ENCODE measurements at regions not wholly inside any gene's neighbourhood (a gene's known extent, or its start where the extent isn't known, plus 50 kb on each side); places are given as distances from the start of the nearest gene placed in this dataset.
"Not testable (repeated sequence)": the region's sequence is repeated elsewhere in the genome, so short reads cannot be mapped to it uniquely, and the experiment has no call there.

DNA sequence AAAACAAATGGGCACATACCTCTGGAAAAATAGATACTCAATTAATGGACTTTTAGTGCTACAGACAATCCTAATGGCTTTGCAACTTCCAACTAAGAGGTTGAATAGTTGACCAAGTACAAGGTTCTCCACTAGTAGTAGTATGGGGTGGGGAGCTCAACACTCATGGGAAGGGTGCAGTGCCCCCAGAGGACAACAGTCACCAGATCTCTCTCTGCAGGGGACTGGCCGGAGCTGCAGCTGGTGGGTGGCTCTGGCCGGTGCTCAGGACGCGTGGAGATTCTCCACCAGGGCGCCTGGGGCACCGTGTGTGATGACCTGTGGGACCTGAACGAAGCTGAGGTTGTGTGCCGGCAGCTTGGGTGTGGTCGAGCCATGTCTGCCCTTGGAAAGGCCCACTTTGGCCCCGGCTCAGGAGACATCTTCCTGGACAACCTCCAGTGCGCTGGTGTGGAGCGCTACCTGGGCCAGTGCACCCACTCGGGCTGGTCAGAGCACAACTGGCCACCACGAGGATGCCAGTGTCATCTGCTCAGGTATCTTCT lies 68.1 kb downstream of the CUZD1 start:
- no peaks in the 10 kb centered on the region for H3K79me2 ChIP-seq (ENCODE audit: insufficient read depth, low read length)
- H3K9me3 ChIP-seq (replicated peaks in 1 of 2; ENCODE audit: control insufficient read depth in 1 of 2, insufficient read depth in 1 of 2, low read length in 2 of 2), result peaks cover 0 to 4% of the 10 kb centered on the region in 2 donors
- TF ChIP-seq, protein P1, sequence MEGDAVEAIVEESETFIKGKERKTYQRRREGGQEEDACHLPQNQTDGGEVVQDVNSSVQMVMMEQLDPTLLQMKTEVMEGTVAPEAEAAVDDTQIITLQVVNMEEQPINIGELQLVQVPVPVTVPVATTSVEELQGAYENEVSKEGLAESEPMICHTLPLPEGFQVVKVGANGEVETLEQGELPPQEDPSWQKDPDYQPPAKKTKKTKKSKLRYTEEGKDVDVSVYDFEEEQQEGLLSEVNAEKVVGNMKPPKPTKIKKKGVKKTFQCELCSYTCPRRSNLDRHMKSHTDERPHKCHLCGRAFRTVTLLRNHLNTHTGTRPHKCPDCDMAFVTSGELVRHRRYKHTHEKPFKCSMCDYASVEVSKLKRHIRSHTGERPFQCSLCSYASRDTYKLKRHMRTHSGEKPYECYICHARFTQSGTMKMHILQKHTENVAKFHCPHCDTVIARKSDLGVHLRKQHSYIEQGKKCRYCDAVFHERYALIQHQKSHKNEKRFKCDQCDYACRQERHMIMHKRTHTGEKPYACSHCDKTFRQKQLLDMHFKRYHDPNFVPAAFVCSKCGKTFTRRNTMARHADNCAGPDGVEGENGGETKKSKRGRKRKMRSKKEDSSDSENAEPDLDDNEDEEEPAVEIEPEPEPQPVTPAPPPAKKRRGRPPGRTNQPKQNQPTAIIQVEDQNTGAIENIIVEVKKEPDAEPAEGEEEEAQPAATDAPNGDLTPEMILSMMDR (IDR thresholded peaks at IDR 0.05), result no peak
- Mint-ChIP-seq H3K4me1 (no peaks in the 10 kb centered on the region), H3K9me3 (peaks cover 0 to 3% (median 0%) of the 10 kb centered on the region in 7 donors), H3K4me3 (no peak overlapping the region), H3K36me3 (no peaks in the 10 kb centered on the region), H3K27ac (no peak overlapping the region), H3K27me3 (ENCODE audit: low read depth in 3 of 3) (peaks cover 0 to 2% (median 0%) of the 10 kb centered on the region in 3 donors)
- no peak overlapping the region for H3K4me2 ChIP-seq (replicated peaks; ENCODE audit: extremely low read depth, low read length, poor library complexity, severe bottlenecking)
- no peak overlapping the region for H2AFZ ChIP-seq (ENCODE audit: insufficient read depth, low read depth, low read length, poor library complexity, severe bottlenecking)
- H3K4me1 ChIP-seq (ENCODE audit: control insufficient read depth in 1 of 2, insufficient read depth in 2 of 2, low read length in 2 of 2), result no peaks in the 10 kb centered on the region
- intact Hi-C loops (cut with micrococcal nuclease), result no loop called here
- WGBS (ENCODE audit: insufficient coverage), result 86% methylated on average over 14 of the region's 14 CpGs
- no peaks in the 10 kb centered on the region for H4K20me1 ChIP-seq (ENCODE audit: insufficient read depth, low read length)
- H3K4me3 ChIP-seq (replicated peaks in 1 of 3; ENCODE audit: low read depth in 2 of 3, low read length in 3 of 3), result no peak overlapping the region
- no peak for DNase-seq
- H3K36me3 ChIP-seq (replicated peaks in 1 of 2; ENCODE audit: control insufficient read depth in 1 of 2, insufficient read depth in 2 of 2, low read length in 2 of 2), result no peaks in the 10 kb centered on the region
- H3K27ac ChIP-seq (ENCODE audit: low read depth in 1 of 2, low read length in 2 of 2), result no peak overlapping the region
- H3K9ac ChIP-seq (ENCODE audit: insufficient read depth, low read length, poor library complexity, severe bottlenecking), result no peak overlapping the region
- H3K27me3 ChIP-seq (ENCODE audit: control insufficient read depth in 2 of 2, insufficient read depth in 2 of 2, low read length in 2 of 2), result no peaks in the 10 kb centered on the region

GRCh38 chr10:122774231-122774630 lies 71.4 kb downstream of the CUZD1 start:
- Histone ChIP-seq H3K9ac (ENCODE audit: insufficient read depth, low read length, poor library complexity, severe bottlenecking) (no peak overlapping the region), H2AFZ (ENCODE audit: insufficient read depth, low read depth, low read length, poor library complexity, severe bottlenecking) (no peak overlapping the region), H3K4me2 (replicated peaks; ENCODE audit: extremely low read depth, low read length, poor library complexity, severe bottlenecking) (no peak overlapping the region), H3K4me1 (ENCODE audit: control insufficient read depth in 1 of 2, insufficient read depth in 2 of 2, low read length in 2 of 2) (no peaks in the 10 kb centered on the region), H3K36me3 (replicated peaks in 1 of 2; ENCODE audit: control insufficient read depth in 1 of 2, insufficient read depth in 2 of 2, low read length in 2 of 2) (no peaks in the 10 kb centered on the region), H3K4me3 (replicated peaks in 1 of 3; ENCODE audit: low read depth in 2 of 3, low read length in 3 of 3) (no peak overlapping the region), H3K27me3 (ENCODE audit: control insufficient read depth in 2 of 2, insufficient read depth in 2 of 2, low read length in 2 of 2) (no peaks in the 10 kb centered on the region), H3K27ac (ENCODE audit: low read depth in 1 of 2, low read length in 2 of 2) (no peak overlapping the region), H4K20me1 (ENCODE audit: insufficient read depth, low read length) (no peaks in the 10 kb centered on the region), H3K79me2 (ENCODE audit: insufficient read depth, low read length) (no peaks in the 10 kb centered on the region), H3K9me3 (replicated peaks in 1 of 2; ENCODE audit: control insufficient read depth in 1 of 2, insufficient read depth in 1 of 2, low read length in 2 of 2) (no peaks in the 10 kb centered on the region)
- Mint-ChIP-seq H3K4me3 (no peak overlapping the region), H3K27me3 (ENCODE audit: low read depth in 3 of 3) (peaks cover 0 to 2% (median 0%) of the 10 kb centered on the region in 3 donors), H3K9me3 (peaks cover 0 to 3% (median 0%) of the 10 kb centered on the region in 7 donors), H3K27ac (no peak overlapping the region), H3K4me1 (no peaks in the 10 kb centered on the region), H3K36me3 (no peaks in the 10 kb centered on the region)
- TF ChIP-seq, protein P1 (IDR thresholded peaks at IDR 0.05), result no peak
- intact Hi-C loops (cut with micrococcal nuclease), result no loop called here
- 63% methylated on average over 1 of the region's 2 CpGs for WGBS (ENCODE audit: insufficient coverage)
- DNase-seq, result no peak

DNA sequence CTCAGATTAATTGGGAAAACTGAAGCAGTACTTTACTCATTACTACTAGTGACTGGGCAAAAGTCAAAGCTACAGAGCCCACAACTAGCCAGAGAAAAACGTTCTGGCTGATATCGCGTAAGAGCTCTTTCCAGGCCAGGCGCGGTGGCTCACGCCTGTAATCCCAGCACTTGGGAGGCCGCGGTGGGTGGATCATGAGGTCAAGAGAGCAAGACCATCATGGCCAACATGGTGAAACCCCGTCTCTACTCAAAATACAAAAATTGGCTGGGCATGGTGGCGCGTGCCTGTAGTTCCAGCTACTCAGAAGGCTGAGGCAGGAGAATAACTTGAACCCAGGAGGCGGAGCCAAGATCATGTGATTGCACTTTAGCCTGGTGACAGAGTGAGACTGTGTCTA lies 71.8 kb upstream of the C10orf120 start:
- H2AFZ ChIP-seq (ENCODE audit: insufficient read depth, low read depth, low read length, poor library complexity, severe bottlenecking); H3K4me1 ChIP-seq (ENCODE audit: control insufficient read depth in 1 of 2, insufficient read depth in 2 of 2, low read length in 2 of 2); H3K4me3 ChIP-seq (replicated peaks in 1 of 3; ENCODE audit: low read depth in 2 of 3, low read length in 3 of 3); H3K9ac ChIP-seq (ENCODE audit: insufficient read depth, low read length, poor library complexity, severe bottlenecking); H3K27ac ChIP-seq (ENCODE audit: low read depth in 1 of 2, low read length in 2 of 2); H3K4me3 Mint-ChIP-seq; DNase-seq; H3K27ac Mint-ChIP-seq; H3K79me2 ChIP-seq (ENCODE audit: insufficient read depth, low read length); H3K4me2 ChIP-seq (replicated peaks; ENCODE audit: extremely low read depth, low read length, poor library complexity, severe bottlenecking); H3K36me3 Mint-ChIP-seq; H3K36me3 ChIP-seq (replicated peaks in 1 of 2; ENCODE audit: control insufficient read depth in 1 of 2, insufficient read depth in 2 of 2, low read length in 2 of 2); H4K20me1 ChIP-seq (ENCODE audit: insufficient read depth, low read length); intact Hi-C loops (cut with micrococcal nuclease); H3K9me3 Mint-ChIP-seq; H3K27me3 ChIP-seq (ENCODE audit: control insufficient read depth in 2 of 2, insufficient read depth in 2 of 2, low read length in 2 of 2); H3K9me3 ChIP-seq (replicated peaks in 1 of 2; ENCODE audit: control insufficient read depth in 1 of 2, insufficient read depth in 1 of 2, low read length in 2 of 2); H3K4me1 Mint-ChIP-seq; H3K27me3 Mint-ChIP-seq (ENCODE audit: low read depth in 3 of 3): not testable (repeated sequence)
- WGBS (ENCODE audit: insufficient coverage), result 96% methylated on average over 6 of the region's 12 CpGs

Measured in CD14-positive monocyte (primary cell).